HCT116 (cell line): ENCODE measurements at regions not wholly inside any gene's neighbourhood (a gene's known extent, or its start where the extent isn't known, plus 50 kb on each side); places are given as distances from the start of the nearest gene placed in this dataset.

ENCODE experiments used
- ATAC-seq: fragments of 200-7000 bp; cut with Tn5 transposase; 2 replicates; pipeline ENCODE4 v1.9.1; 2020; ENCODE audit warnings: mild to moderate bottlenecking, moderate library complexity
- BruUV-seq: library from RNA; stranded (reverse); fragments of 400-500 nt; replicated peaks from 2 replicates; lab custom pipeline; 2021; lab: Mats Ljungman, UMichigan
- CTCF ChIA-PET: fragments of 300-600 bp; sonication (Branson Sonifier 250); formaldehyde crosslinking; loops from one replicate; lab custom pipeline; 2021; ENCODE audit warnings: antibody characterized with exemption; lab: Charles Lee
- POLR2A ChIA-PET: fragments of 300-600, 350-600 bp; sonication (Branson Sonifier 250); formaldehyde crosslinking; loops from one replicate; lab custom pipeline; 2021; ENCODE audit warnings: antibody characterized with exemption; lab: Charles Lee
- RAD21 ChIA-PET, 2 experiments: fragments of 300-600 bp; sonication (Branson Sonifier 250); formaldehyde crosslinking; loops; one replicate each; lab custom pipeline; 2023; ENCODE audit warnings: low total read pairs in 2 of 2; ENCODE audit not compliant: uncharacterized antibody in 2 of 2, unreplicated experiment in 2 of 2, low non-redundant PET in 1 of 2; lab: Charles Lee
- DNase-seq: peaks from one replicate; pipeline ENCODE4 v3.0.0-alpha.2; 2010; ENCODE audit warnings: low read depth, low spot score
- H2AFZ ChIP-seq: fragments of 200-600 bp; shearing (Covaris generic), sonication (generic); 2 replicates; pipeline ENCODE4 v1.6.1; 2017; ENCODE audit warnings: low read depth, mixed run types, mixed read lengths, antibody characterized with exemption, low read length; ENCODE audit not compliant: poor library complexity, severe bottlenecking
- H3K27ac ChIP-seq: 2 replicates; pipeline ENCODE4 v1.5.1; 2012; ENCODE audit warnings: low read depth, low read length
- H3K27me3 ChIP-seq: fragments of 200-600 bp; sonication (generic); 2 replicates; pipeline ENCODE4 v1.6.1; 2016; ENCODE audit warnings: mixed run types, low read length, mixed read lengths; ENCODE audit not compliant: insufficient read depth
- H3K36me3 ChIP-seq, 2 experiments: fragments of 200-500 bp in 1 of 2; fragments of 200-600 bp in 1 of 2; sonication (Bioruptor generic) in 1 of 2; sonication (generic) in 1 of 2; 2 replicates each; pipeline versions ENCODE4 v1.5.1 to v1.6.1; 2014 to 2016; ENCODE audit warnings: low read length in 2 of 2, inconsistent platforms in 1 of 2, mixed read lengths in 1 of 2, mixed run types in 1 of 2; ENCODE audit not compliant: insufficient read depth in 2 of 2, control insufficient read depth in 1 of 2
- H3K4me1 ChIP-seq, 2 experiments: fragments of 200-600 bp in 1 of 2; sonication (generic) in 1 of 2; 2 replicates each; pipeline versions ENCODE4 v1.5.1 to v1.6.1; 2012 to 2017; ENCODE audit warnings: low read length in 2 of 2, inconsistent platforms in 1 of 2, mild to moderate bottlenecking in 1 of 2, mixed read lengths in 1 of 2, mixed run types in 1 of 2, moderate library complexity in 1 of 2; ENCODE audit not compliant: insufficient read depth in 2 of 2, control insufficient read depth in 1 of 2
- H3K4me2 ChIP-seq: fragments of 200-600 bp; sonication (generic); 2 replicates; pipeline ENCODE4 v1.6.1; 2017; ENCODE audit warnings: mixed run types, low read length, mixed read lengths
- H3K4me3 ChIP-seq, 2 experiments: fragments of 200-600 bp in 1 of 2; sonication (generic) in 1 of 2; replicated peaks in 1 of 2; 2 replicates each; pipeline ENCODE4 v1.5.1; 2011 to 2016; ENCODE audit warnings: low read length in 2 of 2, control low read depth in 1 of 2, low read depth in 1 of 2, mild to moderate bottlenecking in 1 of 2, mixed read lengths in 1 of 2, mixed run types in 1 of 2
- H3K79me2 ChIP-seq: fragments of 200-600 bp; sonication (generic); 2 replicates; pipeline ENCODE4 v1.6.1; 2017; ENCODE audit warnings: mild to moderate bottlenecking, mixed run types, low read length, moderate library complexity, mixed read lengths; ENCODE audit not compliant: insufficient read depth
- H3K9ac ChIP-seq: fragments of 200-600 bp; sonication (generic); 2 replicates; pipeline ENCODE4 v1.6.1; 2016; ENCODE audit warnings: low read length, mixed read lengths
- H3K9me2 ChIP-seq: fragments of 200-600 bp; sonication (generic), shearing (Covaris generic); 2 replicates; pipeline ENCODE4 v1.6.1; 2017; ENCODE audit warnings: mixed run types, mild to moderate bottlenecking, moderate library complexity; ENCODE audit not compliant: insufficient read depth
- H3K9me3 ChIP-seq, 2 experiments: fragments of 200-500 bp in 1 of 2; fragments of 200-600 bp in 1 of 2; sonication (Bioruptor generic) in 1 of 2; sonication (generic) in 1 of 2; 2 replicates each; pipeline ENCODE4 v1.6.1; 2014 to 2017; ENCODE audit warnings: low read length in 2 of 2, mixed read lengths in 2 of 2, inconsistent platforms in 1 of 2, low read depth in 1 of 2, mild to moderate bottlenecking in 1 of 2, mixed run types in 1 of 2, moderate library complexity in 1 of 2; ENCODE audit not compliant: control insufficient read depth in 1 of 2, insufficient read depth in 1 of 2
- H4K20me1 ChIP-seq: fragments of 200-600 bp; sonication (generic), shearing (Covaris generic); 2 replicates; pipeline ENCODE4 v1.6.1; 2017; ENCODE audit warnings: mixed run types, mild to moderate bottlenecking, moderate library complexity; ENCODE audit not compliant: insufficient read depth
- CBX3 ChIP-seq: IDR thresholded peaks from 2 replicates; pipeline ENCODE4 v1.6.1; 2012; ENCODE audit warnings: low read depth
- CEBPB ChIP-seq: IDR thresholded peaks from 2 replicates; pipeline ENCODE4 v1.6.1; 2012; ENCODE audit warnings: low read depth
- CTCF ChIP-seq, 3 experiments: fragments of 200-600 bp in 1 of 3; sonication (generic) in 1 of 3; IDR thresholded peaks in 2 of 3; conservative IDR thresholded peaks in 1 of 3; 2 replicates each; pipeline ENCODE4 v1.5.1; 2012 to 2017; ENCODE audit warnings: low read depth in 2 of 3, low read length in 2 of 3, antibody characterized with exemption in 1 of 3, borderline replicate concordance in 1 of 3, control low read depth in 1 of 3, mild to moderate bottlenecking in 1 of 3, mixed read lengths in 1 of 3, mixed run types in 1 of 3, moderate library complexity in 1 of 3; ENCODE audit not compliant: insufficient read depth in 1 of 3
- EGR1 ChIP-seq: IDR thresholded peaks from 2 replicates; pipeline ENCODE4 v1.6.1; 2012; ENCODE audit warnings: low read depth
- FOSL1 ChIP-seq: IDR thresholded peaks from 2 replicates; pipeline ENCODE4 v1.6.1; 2012; ENCODE audit warnings: low read depth
- JUND ChIP-seq: IDR thresholded peaks from 2 replicates; pipeline ENCODE4 v1.6.1; 2012
- RAD21 ChIP-seq: IDR thresholded peaks from 2 replicates; pipeline ENCODE4 v1.6.1; 2012; ENCODE audit warnings: low read depth, mild to moderate bottlenecking
- REST ChIP-seq: IDR thresholded peaks from 2 replicates; pipeline ENCODE4 v1.6.1; 2012; ENCODE audit warnings: low read depth
- SP1 ChIP-seq: IDR thresholded peaks from 2 replicates; pipeline ENCODE4 v1.6.1; 2012; ENCODE audit warnings: low read depth
- ZFX ChIP-seq: fragments of 450-650 bp; IDR thresholded peaks from 2 replicates; pipeline ENCODE4 v1.6.1; 2017
- intact Hi-C: fragments of 100-400 bp; cut with micrococcal nuclease; formaldehyde crosslinking; loops from 2 replicates; pipeline ENCODE4 v1.10.0; 2022

- Histone ChIP-seq H2AFZ (no peak overlapping the region), H3K9me3 (peaks cover 9 to 11% of the 10 kb centered on the region in 2 experiments; a peak in 2 of 4 replicates), H4K20me1 (no peaks in the 10 kb centered on the region), H3K9ac (no peak overlapping the region), H3K4me1 (no peaks in the 10 kb centered on the region), H3K27me3 (no peaks in the 10 kb centered on the region), H3K9me2 (no peaks in the 10 kb centered on the region), H3K36me3 (no peaks in the 10 kb centered on the region), H3K4me2 (no peak overlapping the region), H3K4me3 (no peak overlapping the region), H3K79me2 (no peaks in the 10 kb centered on the region), H3K27ac (no peak overlapping the region)
- ChIA-PET CTCF (no interaction called here), RAD21 (no interaction called here), POLR2A (no interaction called here)
- DNase-seq (no peak), ATAC-seq (no peak)
- intact Hi-C loops: no loop called here
- TF ChIP-seq RAD21: no peak
- no TSS peak for BruUV-seq
Measured at GRCh38 chr19:28915202-28915601, 297.7 kb downstream of the UQCRFS1 start.

- no peaks in the 10 kb centered on the region for H3K36me3 ChIP-seq
- H2AFZ ChIP-seq: no peak overlapping the region
- no peak overlapping the region for H3K9ac ChIP-seq
- DNase-seq (no peak), ATAC-seq (no peak)
- peaks cover 11 to 14% of the 10 kb centered on the region in 2 experiments; a peak in 2 of 4 replicates for H3K9me3 ChIP-seq
- no peaks in the 10 kb centered on the region for H3K4me1 ChIP-seq
- H3K79me2 ChIP-seq: no peaks in the 10 kb centered on the region
- RAD21 ChIA-PET: no interaction called here
- POLR2A ChIA-PET: no interaction called here
- no peaks in the 10 kb centered on the region for H3K27me3 ChIP-seq
- TF ChIP-seq ZFX (no peak), CEBPB (no peak), FOSL1 (no peak), SP1 (no peak), CTCF (IDR thresholded peaks at IDR 0.05 in 2 of 3, conservative IDR thresholded peaks at IDR 0.05 in 1 of 3; ENCODE audit: borderline replicate concordance in 1 of 3, insufficient read depth in 1 of 3, low read depth in 2 of 3, low read length in 2 of 3) (no peak), CBX3 (no peak), EGR1 (no peak), REST (no peak), JUND (no peak)
- CTCF ChIA-PET: no interaction called here
- no TSS peak for BruUV-seq
- H3K27ac ChIP-seq: no peak overlapping the region
- no peaks in the 10 kb centered on the region for H3K9me2 ChIP-seq
- H3K4me3 ChIP-seq: no peak overlapping the region
- H4K20me1 ChIP-seq: no peaks in the 10 kb centered on the region
- intact Hi-C loops: no loop called here
- no peak overlapping the region for H3K4me2 ChIP-seq
Measured at GRCh38 chr19:28914173-28914572, 298.8 kb downstream of the UQCRFS1 start.
